Tibial nerve (tissue), 4 donors: ENCODE measurements at regions not wholly inside any gene's neighbourhood (a gene's known extent, or its start where the extent isn't known, plus 50 kb on each side); places are given as distances from the start of the nearest gene placed in this dataset.

Experiments
- EP300 ChIP-seq, 2 donors: sonication (generic); formaldehyde crosslinking; IDR thresholded peaks; one replicate each; pipeline ENCODE4 v1.6.1; 2017; ENCODE audit warnings: antibody characterized with exemption in 2 of 2, mild to moderate bottlenecking in 1 of 2
- TF ChIP-seq, protein P1 (sequence below), 5 experiments: fragments of 200-600 bp in 3 of 5; fragments of 450-650 bp in 2 of 5; sonication (generic) in 3 of 5; IDR thresholded peaks; one replicate each; pipeline ENCODE4 v1.5.1; 2016 to 2019; ENCODE audit warnings: antibody characterized with exemption in 5 of 5, mild to moderate bottlenecking in 3 of 5, moderate library complexity in 2 of 5

DNA sequence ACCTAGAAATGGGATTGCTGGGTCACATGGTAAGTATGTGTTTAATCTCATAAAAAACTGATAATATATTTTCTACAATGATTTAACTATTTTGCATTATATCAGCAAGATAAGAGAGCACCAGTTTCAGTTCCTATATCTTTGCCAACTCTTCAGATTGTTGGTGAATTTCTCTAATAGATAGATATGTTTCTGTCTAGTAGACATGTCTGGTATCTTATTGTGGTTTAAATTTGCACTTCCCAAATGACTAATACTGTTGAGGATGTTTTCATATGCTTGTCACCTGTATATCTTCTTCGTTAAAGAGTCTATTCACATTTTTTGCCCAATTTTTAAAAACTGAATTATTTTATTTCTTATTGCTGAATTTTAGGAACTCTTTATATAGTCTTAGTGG lies 113.8 kb upstream of the UXS1 start:
- TF ChIP-seq, protein P1, sequence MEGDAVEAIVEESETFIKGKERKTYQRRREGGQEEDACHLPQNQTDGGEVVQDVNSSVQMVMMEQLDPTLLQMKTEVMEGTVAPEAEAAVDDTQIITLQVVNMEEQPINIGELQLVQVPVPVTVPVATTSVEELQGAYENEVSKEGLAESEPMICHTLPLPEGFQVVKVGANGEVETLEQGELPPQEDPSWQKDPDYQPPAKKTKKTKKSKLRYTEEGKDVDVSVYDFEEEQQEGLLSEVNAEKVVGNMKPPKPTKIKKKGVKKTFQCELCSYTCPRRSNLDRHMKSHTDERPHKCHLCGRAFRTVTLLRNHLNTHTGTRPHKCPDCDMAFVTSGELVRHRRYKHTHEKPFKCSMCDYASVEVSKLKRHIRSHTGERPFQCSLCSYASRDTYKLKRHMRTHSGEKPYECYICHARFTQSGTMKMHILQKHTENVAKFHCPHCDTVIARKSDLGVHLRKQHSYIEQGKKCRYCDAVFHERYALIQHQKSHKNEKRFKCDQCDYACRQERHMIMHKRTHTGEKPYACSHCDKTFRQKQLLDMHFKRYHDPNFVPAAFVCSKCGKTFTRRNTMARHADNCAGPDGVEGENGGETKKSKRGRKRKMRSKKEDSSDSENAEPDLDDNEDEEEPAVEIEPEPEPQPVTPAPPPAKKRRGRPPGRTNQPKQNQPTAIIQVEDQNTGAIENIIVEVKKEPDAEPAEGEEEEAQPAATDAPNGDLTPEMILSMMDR (IDR thresholded peaks at IDR 0.05) = no peak
- no peak for TF ChIP-seq EP300 (IDR thresholded peaks at IDR 0.05)
